Neuronal stem cell (in vitro differentiated cells): ENCODE measurements at regions not wholly inside any gene's neighbourhood (a gene's known extent, or its start where the extent isn't known, plus 50 kb on each side); places are given as distances from the start of the nearest gene placed in this dataset.

Source experiments
- DNase-seq: peaks from one replicate; pipeline ENCODE4 v3.0.0-alpha.2; 2013; ENCODE audit warnings: low spot score
- H2AFZ ChIP-seq: one replicate; pipeline ENCODE4 v1.6.1; 2013; ENCODE audit warnings: mild to moderate bottlenecking, low read length, inconsistent platforms
- H2AK5ac ChIP-seq: 2 replicates; pipeline ENCODE4 v1.6.1; 2013; ENCODE audit warnings: low read depth, mild to moderate bottlenecking, inconsistent platforms, low read length, moderate library complexity, mixed read lengths
- H2BK120ac ChIP-seq: 2 replicates; pipeline ENCODE4 v1.6.1; 2013; ENCODE audit warnings: low read depth, mild to moderate bottlenecking, inconsistent platforms, low read length, moderate library complexity, mixed read lengths
- H2BK12ac ChIP-seq: one replicate; pipeline ENCODE4 v1.6.1; 2013; ENCODE audit warnings: low read length, inconsistent platforms
- H2BK15ac ChIP-seq: 2 replicates; pipeline ENCODE4 v1.6.1; 2013; ENCODE audit warnings: mild to moderate bottlenecking, low read length, inconsistent platforms, mixed read lengths
- H2BK5ac ChIP-seq: one replicate; pipeline ENCODE4 v1.6.1; 2013; ENCODE audit warnings: inconsistent platforms, mild to moderate bottlenecking, low read length, moderate library complexity
- H3K14ac ChIP-seq: one replicate; pipeline ENCODE4 v1.6.1; 2013; ENCODE audit warnings: low read length, inconsistent platforms
- H3K18ac ChIP-seq: 2 replicates; pipeline ENCODE4 v1.6.1; 2013; ENCODE audit warnings: low read length, inconsistent platforms
- H3K23ac ChIP-seq: 2 replicates; pipeline ENCODE4 v1.6.1; 2013; ENCODE audit warnings: low read depth, mild to moderate bottlenecking, mixed read lengths, low read length, inconsistent platforms; ENCODE audit not compliant: poor library complexity
- H3K27ac ChIP-seq: replicated peaks from 3 replicates; pipeline ENCODE4 v1.5.1; 2013; ENCODE audit warnings: low read length, inconsistent platforms
- H3K27me3 ChIP-seq, 3 experiments: 2 replicates each; pipeline ENCODE4 v1.6.1; 2013; ENCODE audit warnings: low read length in 3 of 3, mild to moderate bottlenecking in 2 of 3, inconsistent platforms in 1 of 3, low read depth in 1 of 3, mixed read lengths in 1 of 3, moderate library complexity in 1 of 3; ENCODE audit not compliant: control insufficient read depth in 3 of 3, insufficient read depth in 3 of 3
- H3K36me3 ChIP-seq, 2 donors: replicated peaks in 1 of 2; 2 replicates each; pipeline ENCODE4 v1.6.1; 2013; ENCODE audit warnings: low read length in 2 of 2; ENCODE audit not compliant: control insufficient read depth in 2 of 2, insufficient read depth in 2 of 2
- H3K4ac ChIP-seq: 2 replicates; pipeline ENCODE4 v1.6.1; 2013; ENCODE audit warnings: inconsistent platforms, mild to moderate bottlenecking, low read length, moderate library complexity
- H3K4me1 ChIP-seq, 2 donors: 1 replicate in 1 of 2; 2 replicates in 1 of 2; pipeline ENCODE4 v1.6.1; 2013; ENCODE audit warnings: low read length in 2 of 2, low read depth in 1 of 2; ENCODE audit not compliant: control insufficient read depth in 2 of 2, insufficient read depth in 1 of 2
- H3K4me2 ChIP-seq: one replicate; pipeline ENCODE4 v1.6.1; 2013; ENCODE audit warnings: mild to moderate bottlenecking, low read length, inconsistent platforms; ENCODE audit not compliant: insufficient read depth, poor library complexity, severe bottlenecking
- H3K4me3 ChIP-seq, 2 donors: 2 replicates each; pipeline ENCODE4 v1.5.1; 2013; ENCODE audit warnings: low read length in 2 of 2, mild to moderate bottlenecking in 2 of 2, inconsistent platforms in 1 of 2, moderate library complexity in 1 of 2
- H3K79me1 ChIP-seq: one replicate; pipeline ENCODE4 v1.6.1; 2013; ENCODE audit warnings: low read depth, mild to moderate bottlenecking, inconsistent platforms, low read length, moderate library complexity
- H3K9ac ChIP-seq: one replicate; pipeline ENCODE4 v1.6.1; 2013; ENCODE audit warnings: mild to moderate bottlenecking, low read depth, low read length, inconsistent platforms; ENCODE audit not compliant: poor library complexity
- H3K9me3 ChIP-seq, 2 donors: replicated peaks in 1 of 2; 2 replicates each; pipeline versions ENCODE3 to v1.6.1; 2013; ENCODE audit warnings: low read length in 2 of 2, mild to moderate bottlenecking in 2 of 2, inconsistent platforms in 1 of 2, low read depth in 1 of 2, mixed read lengths in 1 of 2, moderate library complexity in 1 of 2; ENCODE audit not compliant: control insufficient read depth in 2 of 2, insufficient read depth in 1 of 2
- H4K8ac ChIP-seq: one replicate; pipeline ENCODE4 v1.6.1; 2013; ENCODE audit warnings: low read depth, mild to moderate bottlenecking, inconsistent platforms, low read length, moderate library complexity
- H4K91ac ChIP-seq: one replicate; pipeline ENCODE4 v1.6.1; 2013; ENCODE audit warnings: low read length, low read depth, mild to moderate bottlenecking, inconsistent platforms; ENCODE audit not compliant: poor library complexity
- WGBS, 2 donors: extraction: QIAGEN DNeasy Blood & Tissue Kit; methylation state at CpG; one replicate each; pipeline ENCODE4 v1.1.7; 2013; ENCODE audit warnings: missing lambda C conversion rate in 2 of 2, mixed read lengths in 1 of 2; ENCODE audit not compliant: insufficient read length in 2 of 2, insufficient replicate concordance in 1 of 2; ENCODE audit errors: extremely low coverage in 2 of 2; 5-methylcytosine and 5-hydroxymethylcytosine counted together

DNA sequence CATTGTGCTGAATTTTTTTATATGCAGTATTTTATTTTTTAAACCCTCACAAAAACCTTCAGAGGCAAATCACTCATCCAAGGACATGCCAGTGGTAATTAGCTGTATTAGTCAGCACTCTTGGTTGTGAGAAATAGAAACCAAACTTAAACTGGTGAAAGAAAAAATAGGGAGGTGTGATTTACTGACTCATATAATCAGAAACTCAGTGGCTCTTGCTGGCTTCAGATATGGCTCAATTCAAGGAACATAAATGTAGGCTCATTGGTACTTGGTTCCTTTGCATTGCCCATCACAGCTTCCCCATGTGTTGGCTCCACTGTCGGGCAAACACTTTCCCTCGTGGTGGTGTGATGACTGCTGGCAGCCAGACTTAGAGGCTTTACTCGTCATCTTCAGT is 497.2 kb downstream of the MAT2B start:
- H3K27me3 ChIP-seq = no peaks in the 10 kb centered on the region

GRCh38 chr5:164005071-164005470 is 499.7 kb downstream of the MAT2B start:
- Histone ChIP-seq H3K4ac (no peak overlapping the region), H3K9ac (no peak overlapping the region), H2AFZ (no peak overlapping the region), H3K9me3 (no peaks in the 10 kb centered on the region), H2BK12ac (no peak overlapping the region), H3K4me2 (no peak overlapping the region), H3K36me3 (no peaks in the 10 kb centered on the region), H3K27ac (no peak overlapping the region), H4K8ac (no peak overlapping the region), H3K27me3 (no peaks in the 10 kb centered on the region), H4K91ac (no peak overlapping the region), H2BK5ac (no peak overlapping the region), H2BK15ac (no peak overlapping the region), H2AK5ac (no peak overlapping the region), H2BK120ac (no peak overlapping the region), H3K23ac (no peak overlapping the region), H3K14ac (no peak overlapping the region), H3K4me3 (no peak overlapping the region), H3K18ac (no peak overlapping the region), H3K4me1 (peaks cover 6 to 21% of the 10 kb centered on the region in 2 donors), H3K79me1 (no peaks in the 10 kb centered on the region)
- no peak for DNase-seq
- WGBS, 2 donors = no CpG with 5 or more reads among the region's 1 CpG

More for the DNA sequence above, 497.2 kb downstream of the MAT2B start:
- Histone ChIP-seq H3K4me3 (no peak overlapping the region), H3K9ac (no peak overlapping the region), H2BK5ac (no peak overlapping the region), H3K9me3 (no peaks in the 10 kb centered on the region), H3K23ac (no peak overlapping the region), H2AFZ (no peak overlapping the region), H3K18ac (no peak overlapping the region), H2BK120ac (no peak overlapping the region), H2BK15ac (no peak overlapping the region), H3K4me2 (no peak overlapping the region), H4K91ac (no peak overlapping the region), H3K27ac (no peak overlapping the region), H3K4me1 (peaks cover 5 to 10% of the 10 kb centered on the region in 2 donors), H4K8ac (no peak overlapping the region), H3K4ac (no peak overlapping the region), H3K79me1 (no peaks in the 10 kb centered on the region), H2BK12ac (no peak overlapping the region), H2AK5ac (peak overlapping the region; percentile 98), H3K14ac (no peak overlapping the region), H3K36me3 (no peaks in the 10 kb centered on the region)
- WGBS, 2 donors = no CpG with 5 or more reads among the region's 3 CpGs
- no peak for DNase-seq

- no peak overlapping the region for H2BK12ac ChIP-seq
Observed at GRCh38 chr5:164007064-164007463, 501.6 kb downstream of the MAT2B start.

GRCh38 chr5:164009621-164010020 is 504.2 kb downstream of the MAT2B start:
- Histone ChIP-seq H3K4me2 (no peak overlapping the region), H3K14ac (no peak overlapping the region), H3K4ac (no peak overlapping the region), H3K36me3 (no peaks in the 10 kb centered on the region), H3K4me3 (no peak overlapping the region), H3K27me3 (no peaks in the 10 kb centered on the region), H3K79me1 (no peaks in the 10 kb centered on the region), H3K9ac (no peak overlapping the region), H2BK15ac (no peak overlapping the region), H2BK5ac (no peak overlapping the region), H2BK12ac (no peak overlapping the region), H2BK120ac (no peak overlapping the region), H3K23ac (no peak overlapping the region), H3K9me3 (no peaks in the 10 kb centered on the region), H3K27ac (peak overlapping the region; percentile 34), H4K91ac (no peak overlapping the region), H3K18ac (no peak overlapping the region), H2AK5ac (no peak overlapping the region), H4K8ac (no peak overlapping the region), H3K4me1 (peaks cover 1 to 10% of the 10 kb centered on the region in 2 donors), H2AFZ (peak overlapping the region; percentile 54)
- DNase-seq = peak; percentile 50
- WGBS, 2 donors = no CpG with 5 or more reads among the region's 6 CpGs

More at GRCh38 chr5:164007064-164007463, 501.6 kb downstream of the MAT2B start:
- no peak overlapping the region for H3K9ac ChIP-seq
- no peak for DNase-seq
- H3K27ac ChIP-seq = no peak overlapping the region
- H3K14ac ChIP-seq = no peak overlapping the region
- no peak overlapping the region for H3K4me2 ChIP-seq
- H3K9me3 ChIP-seq = no peaks in the 10 kb centered on the region
- H2AFZ ChIP-seq = no peak overlapping the region
- H3K4ac ChIP-seq = no peak overlapping the region
- H3K18ac ChIP-seq = no peak overlapping the region
- no peak overlapping the region for H4K8ac ChIP-seq
- no peak overlapping the region for H3K23ac ChIP-seq
- no peak overlapping the region for H2BK120ac ChIP-seq
- peaks cover 6 to 16% of the 10 kb centered on the region in 2 donors for H3K4me1 ChIP-seq
- H3K27me3 ChIP-seq = no peaks in the 10 kb centered on the region
- no peaks in the 10 kb centered on the region for H3K36me3 ChIP-seq
- no peak overlapping the region for H2AK5ac ChIP-seq
- H2BK5ac ChIP-seq = no peak overlapping the region
- H3K79me1 ChIP-seq = no peaks in the 10 kb centered on the region
- no CpG with 5 or more reads among the region's 2 CpGs for WGBS, 2 donors
- H2BK15ac ChIP-seq = no peak overlapping the region
- H3K4me3 ChIP-seq = no peak overlapping the region
- H4K91ac ChIP-seq = no peak overlapping the region
